Superior temporal gyrus (tissue), 1 donor: ENCODE measurements at regions not wholly inside any gene's neighbourhood (a gene's known extent, or its start where the extent isn't known, plus 50 kb on each side); places are given as distances from the start of the nearest gene placed in this dataset.

Source experiments
- DNase-seq: peaks from one replicate; pipeline ENCODE4 v3.0.0-alpha.2; 2016; ENCODE audit errors: extremely low spot score

- DNase-seq, result peak; percentile 35
These were observed 241.4 kb downstream of the LACC1 start for GRCh38 chr13:44120849-44121755.

- DNase-seq, result no peak
These were observed 244.6 kb downstream of the LACC1 start for GRCh38 chr13:44124352-44124751.

DNA sequence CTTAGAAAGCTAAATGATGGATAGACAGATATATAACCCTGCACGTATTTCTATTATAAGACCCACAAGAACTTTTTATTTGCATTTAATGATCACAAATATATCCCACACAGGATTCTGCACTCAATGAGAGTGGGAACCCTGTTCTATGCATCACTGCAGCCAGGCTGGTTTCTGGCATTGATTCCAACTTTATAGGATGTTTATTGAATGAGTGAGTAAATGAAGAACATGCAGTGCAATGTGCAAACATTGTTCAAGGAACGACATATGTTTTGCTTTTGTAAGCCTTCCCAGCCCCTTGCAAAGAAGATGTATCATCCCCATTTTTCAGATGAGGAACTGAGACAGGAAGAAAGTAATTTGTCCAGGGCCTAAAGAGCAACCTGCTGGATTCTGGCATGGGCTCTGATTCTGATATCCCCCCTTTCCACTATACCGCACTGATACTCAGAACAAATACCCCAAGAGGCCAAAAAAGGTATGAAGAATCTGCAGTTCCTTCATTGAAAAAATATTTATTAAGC, 246.3 kb downstream of the LACC1 start:
- no peak for DNase-seq

- DNase-seq, result peak; percentile 69
These were observed 245.0 kb upstream of the SERP2 start for GRCh38 chr13:44128552-44129001.

DNA sequence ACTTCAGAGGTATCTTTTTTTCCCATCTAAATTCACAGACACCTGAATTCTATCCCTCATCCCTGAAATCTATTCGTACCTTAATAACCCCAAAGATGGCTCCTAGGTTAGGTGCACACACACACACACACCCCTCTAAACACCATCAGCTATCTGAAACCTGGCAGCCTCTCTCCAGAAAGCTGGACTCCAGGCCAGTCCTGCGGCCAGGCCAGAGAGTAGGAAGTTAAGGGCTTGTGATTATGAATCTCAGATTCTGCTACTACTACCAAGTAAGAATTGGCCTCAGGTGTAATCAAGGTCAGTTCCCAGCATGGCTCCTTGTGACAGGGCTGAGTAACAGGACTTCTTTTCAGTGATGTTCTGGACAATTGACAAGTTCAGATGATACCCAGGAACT, 244.2 kb upstream of the SERP2 start:
- no peak for DNase-seq

DNA sequence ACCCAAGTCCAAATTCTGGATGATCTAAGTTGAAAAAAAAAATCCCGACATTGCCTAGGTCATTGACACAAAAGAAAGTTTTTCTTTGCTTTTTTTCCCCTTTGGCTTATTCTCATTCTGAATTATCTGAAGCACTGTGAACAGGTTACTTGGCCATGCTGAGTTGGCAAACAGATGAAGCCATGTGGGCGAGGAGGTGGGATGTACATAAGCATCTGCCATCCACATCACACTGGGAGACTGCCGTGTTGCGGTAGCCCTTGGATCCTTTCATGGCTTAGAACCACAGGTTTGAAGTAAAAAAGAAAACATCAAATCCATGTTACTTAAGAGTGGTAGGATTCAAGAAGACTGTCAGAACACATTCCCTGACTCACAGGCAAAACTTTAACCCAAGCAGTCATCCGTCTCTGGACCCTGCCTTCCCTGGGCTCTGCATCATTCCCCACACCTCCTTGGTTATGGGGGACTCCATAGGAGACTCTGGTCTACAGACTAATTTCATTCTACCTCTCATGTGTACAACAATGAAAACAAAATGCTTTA, 242.5 kb upstream of the SERP2 start:
- peak; percentile 70 for DNase-seq

GRCh38 chr13:44132710-44133109, 240.9 kb upstream of the SERP2 start:
- no peak for DNase-seq

DNA sequence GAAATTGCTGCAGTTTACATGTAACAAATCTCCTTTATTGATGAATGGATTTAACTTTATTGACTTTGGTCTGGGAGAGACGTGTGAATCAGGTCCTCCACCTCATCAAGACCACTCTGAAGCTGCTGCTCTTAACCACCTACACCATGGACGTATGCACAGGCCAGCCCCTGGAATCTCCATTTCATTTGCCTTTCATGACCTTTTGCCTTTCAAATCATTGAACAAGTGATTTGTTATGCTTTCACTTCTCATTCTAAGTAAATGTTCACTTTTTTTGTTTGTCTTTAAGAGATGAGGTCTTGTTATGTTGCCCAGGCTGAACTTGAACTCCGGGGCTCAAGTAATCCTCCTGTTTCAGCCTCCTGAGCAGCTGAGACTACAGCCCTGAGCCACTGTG, 240.0 kb upstream of the SERP2 start:
- no peak for DNase-seq

- peak; percentile 6 for DNase-seq
These were observed 238.1 kb upstream of the SERP2 start for GRCh38 chr13:44135566-44135965.

DNA sequence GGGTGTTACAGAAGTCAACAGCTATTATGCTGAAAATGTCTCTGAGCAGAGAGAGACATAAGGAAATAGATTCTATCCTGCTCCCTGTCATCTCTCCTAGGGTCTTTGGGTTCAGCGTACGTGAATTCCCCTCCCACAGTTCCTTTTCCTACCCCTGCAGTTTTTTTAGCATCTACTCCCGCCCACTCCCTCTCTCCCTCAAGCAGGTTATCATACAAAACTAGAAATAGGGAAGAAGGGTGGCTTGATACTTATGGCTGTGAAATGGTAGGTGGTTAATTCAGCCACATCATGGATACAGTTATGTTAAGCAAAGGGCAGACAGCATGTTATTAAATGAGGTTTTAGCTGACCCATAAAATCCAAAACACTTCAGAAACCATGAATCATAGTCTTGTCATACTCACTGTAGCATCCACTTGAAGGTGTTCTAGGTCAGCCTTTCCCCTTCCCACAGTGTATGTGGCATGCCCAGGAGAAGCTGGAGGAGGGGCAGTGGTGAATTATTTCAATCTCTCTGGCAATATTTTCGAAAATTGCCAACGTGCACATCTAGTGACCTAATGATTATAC, 236.8 kb upstream of the SERP2 start:
- DNase-seq, result no peak

DNA sequence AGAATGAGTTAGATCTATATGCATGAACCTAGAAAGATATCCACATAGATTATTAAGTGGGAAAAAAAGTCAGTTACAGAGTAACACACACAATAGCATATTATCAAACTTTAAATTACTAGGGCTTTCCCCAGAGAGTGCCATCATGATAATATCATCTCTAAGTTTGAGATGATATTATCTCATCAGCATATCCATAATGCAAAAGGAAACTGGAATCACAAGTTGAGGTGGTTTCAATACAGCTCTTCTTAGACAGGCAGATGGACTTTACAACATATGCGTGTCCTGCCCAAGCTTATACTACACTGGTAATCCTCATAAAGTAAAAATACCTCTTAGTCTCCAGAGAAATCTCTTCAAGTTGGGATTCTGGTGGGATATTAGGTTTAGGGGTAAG, 236.2 kb upstream of the SERP2 start:
- no peak for DNase-seq

- DNase-seq, result no peak
These were observed 233.5 kb upstream of the SERP2 start for GRCh38 chr13:44140146-44140545.

DNA sequence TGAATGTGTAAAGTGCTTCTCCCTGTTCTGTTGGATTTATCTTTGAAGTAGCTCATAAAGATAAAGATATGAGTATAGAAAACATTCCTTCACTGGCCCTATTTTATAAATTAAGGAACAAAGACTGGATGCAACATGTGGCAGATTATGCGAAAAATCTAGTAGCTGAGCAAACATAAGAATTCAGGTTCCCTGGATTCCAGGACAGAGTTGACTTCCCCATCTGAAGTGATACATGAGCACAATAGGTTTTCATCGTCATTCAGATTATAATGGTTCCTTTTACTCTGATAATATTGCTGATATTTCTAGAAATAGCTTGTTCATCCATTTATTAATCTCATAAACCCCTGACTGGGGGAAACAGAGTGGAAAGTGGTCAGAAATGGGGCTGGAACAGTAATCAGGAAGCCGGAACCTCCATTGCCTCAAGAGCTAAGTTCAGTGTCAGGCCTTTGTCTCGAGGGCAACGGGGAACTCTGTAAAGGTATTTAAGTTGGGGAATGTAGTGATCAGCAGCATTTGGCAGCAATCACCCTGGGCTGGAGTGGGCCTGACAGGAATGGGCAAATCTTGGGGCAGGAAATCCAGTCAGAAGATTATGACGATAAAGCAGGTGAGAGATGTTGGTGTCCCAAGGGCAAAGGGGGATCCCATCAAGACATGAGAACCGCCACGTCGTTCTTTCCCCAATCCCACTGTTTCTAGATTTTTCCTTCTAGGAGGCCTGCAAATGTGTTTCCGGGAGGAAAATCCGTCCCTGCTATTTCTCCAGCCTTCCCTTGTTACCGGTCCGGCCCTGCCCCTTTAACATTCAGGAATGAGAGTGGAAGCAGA, 232.5 kb upstream of the SERP2 start:
- DNase-seq, result no peak

- peak; percentile 98 for DNase-seq
These were observed 231.7 kb upstream of the SERP2 start for GRCh38 chr13:44141725-44142539.

DNA sequence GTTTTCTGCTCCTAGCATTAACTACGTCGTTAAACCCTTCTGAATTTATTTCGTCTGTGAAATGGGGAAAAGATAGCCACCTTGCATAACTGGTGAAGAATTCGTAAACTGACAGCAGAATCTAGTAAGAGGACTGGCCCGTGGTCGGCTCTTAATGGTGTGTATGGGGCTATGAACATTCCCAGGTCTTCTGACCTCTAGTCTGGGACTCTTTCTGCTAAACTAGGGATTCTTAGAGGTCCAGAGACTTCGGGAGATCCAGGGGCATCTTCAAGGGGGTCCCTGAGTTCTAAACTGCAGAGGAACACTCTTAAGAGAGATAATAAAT, 231.1 kb upstream of the SERP2 start:
- no peak for DNase-seq

- DNase-seq, result no peak
These were observed 230.5 kb upstream of the SERP2 start for GRCh38 chr13:44142941-44143665.

- DNase-seq, result no peak
These were observed 227.5 kb upstream of the SERP2 start for GRCh38 chr13:44146138-44146537.

- no peak for DNase-seq
These were observed 226.4 kb upstream of the SERP2 start for GRCh38 chr13:44147233-44147632.

DNA sequence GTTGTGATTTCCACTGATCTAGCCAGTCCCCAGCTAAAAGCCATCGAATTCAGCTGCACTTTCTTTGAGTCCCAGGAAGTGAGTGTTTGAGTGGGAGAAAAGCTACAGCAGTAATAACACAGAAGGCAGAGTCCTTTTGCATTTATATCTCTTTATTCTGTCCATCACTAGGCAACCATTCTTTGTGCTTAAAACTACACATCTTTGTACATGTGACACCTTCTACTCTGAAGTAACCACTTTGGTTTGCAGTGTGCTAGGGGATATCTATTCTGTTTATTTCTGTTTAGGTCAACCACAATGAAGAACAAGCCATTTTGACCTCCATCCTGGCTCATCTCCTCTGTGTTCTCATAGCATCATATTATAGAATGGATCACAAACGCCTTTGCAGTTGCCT, 226.0 kb upstream of the SERP2 start:
- DNase-seq, result peak; percentile 53

GRCh38 chr13:44148159-44148914, 225.3 kb upstream of the SERP2 start:
- peak; percentile 76 for DNase-seq
